PFSK-1 (cell line): ENCODE measurements at regions not wholly inside any gene's neighbourhood (a gene's known extent, or its start where the extent isn't known, plus 50 kb on each side); places are given as distances from the start of the nearest gene placed in this dataset.

Source experiments
- FOXP2 ChIP-seq: optimal IDR thresholded peaks from 2 replicates; pipeline ENCODE3; 2011; ENCODE audit warnings: borderline replicate concordance, control low read depth, inconsistent platforms; ENCODE audit not compliant: insufficient read depth; ENCODE audit errors: extremely low read length, extremely low read depth
- POLR2AphosphoS5 ChIP-seq: IDR thresholded peaks from 2 replicates; pipeline ENCODE4 v1.6.1; 2012; ENCODE audit warnings: low read depth, mild to moderate bottlenecking, control low read depth, low read length, moderate library complexity
- SIN3A ChIP-seq: IDR thresholded peaks from 2 replicates; pipeline ENCODE4 v1.6.1; 2012; ENCODE audit warnings: mild to moderate bottlenecking, low read length, moderate library complexity, borderline replicate concordance; ENCODE audit not compliant: insufficient read depth
- TAF1 ChIP-seq: IDR thresholded peaks from 2 replicates; pipeline ENCODE4 v1.6.1; 2012; ENCODE audit warnings: low read length, control low read depth, borderline replicate concordance; ENCODE audit not compliant: insufficient read depth
- TF ChIP-seq, protein P1 (sequence below), 2 experiments: IDR thresholded peaks; 2 replicates each; pipeline versions ENCODE4 v1.6.1 to v1.8.0; 2011 to 2012; ENCODE audit warnings: low read depth in 2 of 2, low read length in 2 of 2, control low read depth in 1 of 2, inconsistent platforms in 1 of 2, mild to moderate bottlenecking in 1 of 2, moderate library complexity in 1 of 2; ENCODE audit not compliant: insufficient read depth in 1 of 2

- TF ChIP-seq SIN3A (no peak), POLR2AphosphoS5 (no peak), FOXP2 (no peak), TAF1 (no peak)
- TF ChIP-seq, protein P1, sequence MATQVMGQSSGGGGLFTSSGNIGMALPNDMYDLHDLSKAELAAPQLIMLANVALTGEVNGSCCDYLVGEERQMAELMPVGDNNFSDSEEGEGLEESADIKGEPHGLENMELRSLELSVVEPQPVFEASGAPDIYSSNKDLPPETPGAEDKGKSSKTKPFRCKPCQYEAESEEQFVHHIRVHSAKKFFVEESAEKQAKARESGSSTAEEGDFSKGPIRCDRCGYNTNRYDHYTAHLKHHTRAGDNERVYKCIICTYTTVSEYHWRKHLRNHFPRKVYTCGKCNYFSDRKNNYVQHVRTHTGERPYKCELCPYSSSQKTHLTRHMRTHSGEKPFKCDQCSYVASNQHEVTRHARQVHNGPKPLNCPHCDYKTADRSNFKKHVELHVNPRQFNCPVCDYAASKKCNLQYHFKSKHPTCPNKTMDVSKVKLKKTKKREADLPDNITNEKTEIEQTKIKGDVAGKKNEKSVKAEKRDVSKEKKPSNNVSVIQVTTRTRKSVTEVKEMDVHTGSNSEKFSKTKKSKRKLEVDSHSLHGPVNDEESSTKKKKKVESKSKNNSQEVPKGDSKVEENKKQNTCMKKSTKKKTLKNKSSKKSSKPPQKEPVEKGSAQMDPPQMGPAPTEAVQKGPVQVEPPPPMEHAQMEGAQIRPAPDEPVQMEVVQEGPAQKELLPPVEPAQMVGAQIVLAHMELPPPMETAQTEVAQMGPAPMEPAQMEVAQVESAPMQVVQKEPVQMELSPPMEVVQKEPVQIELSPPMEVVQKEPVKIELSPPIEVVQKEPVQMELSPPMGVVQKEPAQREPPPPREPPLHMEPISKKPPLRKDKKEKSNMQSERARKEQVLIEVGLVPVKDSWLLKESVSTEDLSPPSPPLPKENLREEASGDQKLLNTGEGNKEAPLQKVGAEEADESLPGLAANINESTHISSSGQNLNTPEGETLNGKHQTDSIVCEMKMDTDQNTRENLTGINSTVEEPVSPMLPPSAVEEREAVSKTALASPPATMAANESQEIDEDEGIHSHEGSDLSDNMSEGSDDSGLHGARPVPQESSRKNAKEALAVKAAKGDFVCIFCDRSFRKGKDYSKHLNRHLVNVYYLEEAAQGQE (IDR thresholded peaks at IDR 0.05; ENCODE audit: insufficient read depth in 1 of 2, low read depth in 2 of 2, low read length in 2 of 2): no peak
Observed at GRCh38 chr4:62871078-62871477, 1538.2 kb downstream of the TECRL start.

GRCh38 chr4:62870451-62870850, 1538.8 kb downstream of the TECRL start:
- TF ChIP-seq POLR2AphosphoS5: no peak
- TF ChIP-seq, protein P1 (IDR thresholded peaks at IDR 0.05; ENCODE audit: insufficient read depth in 1 of 2, low read depth in 2 of 2, low read length in 2 of 2): no peak
- no peak for TF ChIP-seq SIN3A
- no peak for TF ChIP-seq TAF1
- no peak for TF ChIP-seq FOXP2

GRCh38 chr4:62865261-62865660, 1544.0 kb downstream of the TECRL start:
- TF ChIP-seq TAF1 (no peak), FOXP2 (no peak), SIN3A (no peak), POLR2AphosphoS5 (no peak)
- TF ChIP-seq, protein P1 (IDR thresholded peaks at IDR 0.05; ENCODE audit: insufficient read depth in 1 of 2, low read depth in 2 of 2, low read length in 2 of 2): no peak

GRCh38 chr4:62849696-62850095, 1559.6 kb downstream of the TECRL start:
- no peak for TF ChIP-seq POLR2AphosphoS5
- TF ChIP-seq TAF1: no peak
- no peak for TF ChIP-seq FOXP2
- TF ChIP-seq, protein P1 (IDR thresholded peaks at IDR 0.05; ENCODE audit: insufficient read depth in 1 of 2, low read depth in 2 of 2, low read length in 2 of 2): no peak
- TF ChIP-seq SIN3A: no peak

- TF ChIP-seq SIN3A (no peak), TAF1 (no peak), POLR2AphosphoS5 (no peak), FOXP2 (no peak)
- TF ChIP-seq, protein P1 (IDR thresholded peaks at IDR 0.05; ENCODE audit: insufficient read depth in 1 of 2, low read depth in 2 of 2, low read length in 2 of 2): no peak
Observed at GRCh38 chr4:62835631-62836030, 1573.6 kb downstream of the TECRL start.
